Effector CD8-positive, alpha-beta T cell (primary cell): ENCODE measurements at regions not wholly inside any gene's neighbourhood (a gene's known extent, or its start where the extent isn't known, plus 50 kb on each side); places are given as distances from the start of the nearest gene placed in this dataset.

Experiments
- DNase-seq: peaks from one replicate; lab custom pipeline; 2025; lab: John Stamatoyannopoulos, UW

DNA sequence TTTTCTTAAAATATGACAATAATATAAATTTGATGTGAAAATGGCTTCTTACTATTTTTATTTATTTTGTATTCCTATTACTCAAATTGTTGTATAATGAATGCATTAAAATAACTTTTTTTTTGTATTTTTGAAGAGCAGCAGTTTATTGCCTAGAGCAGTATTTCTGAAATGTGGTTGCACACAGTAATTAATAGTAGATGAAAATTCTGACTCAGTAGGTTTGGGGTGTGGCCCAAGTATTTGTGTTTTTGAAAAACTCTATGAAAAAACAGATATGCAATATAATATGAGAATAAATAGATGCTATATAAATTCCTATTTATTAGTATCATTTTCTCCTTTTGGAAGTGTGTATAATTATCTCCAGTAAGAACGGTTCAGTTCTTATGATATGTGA, 2225.3 kb upstream of the C9orf72 start:
- no peak for DNase-seq

DNA sequence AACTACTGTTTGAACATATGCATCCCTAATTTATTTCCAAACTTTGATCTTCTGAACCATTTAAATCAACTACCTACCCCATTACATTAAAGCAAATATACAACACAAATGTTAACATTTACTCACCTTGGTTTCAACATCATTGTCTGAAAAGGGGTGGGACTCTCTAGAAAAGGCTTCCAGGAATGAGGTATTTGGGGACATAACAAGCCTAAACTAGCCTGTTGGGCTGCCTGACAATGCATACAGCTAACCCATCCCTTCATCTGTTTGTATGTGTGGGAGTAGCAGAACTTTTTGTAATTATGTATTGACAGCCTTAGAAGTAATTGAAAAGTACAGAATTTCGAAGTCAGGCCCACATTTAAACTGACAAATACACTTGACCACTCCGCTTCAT, 2225.9 kb upstream of the C9orf72 start:
- DNase-seq = no peak

GRCh38 chr9:29800821-29801220, 2227.5 kb upstream of the C9orf72 start:
- DNase-seq = no peak

GRCh38 chr9:29802454-29802853, 2229.2 kb upstream of the C9orf72 start:
- DNase-seq = no peak

DNA sequence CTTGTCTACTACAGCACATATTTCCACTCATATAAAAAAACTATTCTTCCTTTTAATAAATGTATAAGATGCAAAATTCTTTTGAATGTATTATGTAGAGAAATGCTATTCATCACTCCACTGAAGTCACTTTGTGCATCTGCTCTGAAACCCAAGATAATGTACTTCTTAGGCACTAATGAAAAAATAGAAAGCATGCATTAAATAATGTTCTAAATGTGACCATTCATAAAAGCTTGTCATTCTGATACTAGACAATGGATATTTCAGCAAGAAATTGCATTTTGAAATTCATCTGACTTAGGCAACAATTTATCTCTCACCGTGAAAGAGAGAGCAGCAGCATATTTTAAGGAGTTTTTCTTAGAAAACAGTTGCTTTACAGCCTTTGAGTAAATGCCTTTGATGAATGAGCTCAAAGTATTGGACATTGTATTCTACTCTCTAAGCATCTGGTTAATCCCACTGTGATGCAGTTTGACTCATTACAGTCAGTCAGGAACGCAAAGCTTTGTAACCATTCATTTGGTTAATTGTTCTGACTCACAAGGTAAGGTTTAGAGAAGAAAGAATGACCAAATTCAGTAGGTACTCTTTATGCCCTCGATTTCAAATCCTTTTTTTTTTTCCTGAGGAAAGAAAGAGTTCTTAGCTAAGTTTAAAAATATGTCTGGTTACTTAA, 2233.8 kb upstream of the C9orf72 start:
- no peak for DNase-seq

- DNase-seq = no peak
Observed at GRCh38 chr9:29816954-29817703, 2243.8 kb upstream of the C9orf72 start.

GRCh38 chr9:29822458-29822857, 2249.2 kb upstream of the C9orf72 start:
- DNase-seq = no peak

DNA sequence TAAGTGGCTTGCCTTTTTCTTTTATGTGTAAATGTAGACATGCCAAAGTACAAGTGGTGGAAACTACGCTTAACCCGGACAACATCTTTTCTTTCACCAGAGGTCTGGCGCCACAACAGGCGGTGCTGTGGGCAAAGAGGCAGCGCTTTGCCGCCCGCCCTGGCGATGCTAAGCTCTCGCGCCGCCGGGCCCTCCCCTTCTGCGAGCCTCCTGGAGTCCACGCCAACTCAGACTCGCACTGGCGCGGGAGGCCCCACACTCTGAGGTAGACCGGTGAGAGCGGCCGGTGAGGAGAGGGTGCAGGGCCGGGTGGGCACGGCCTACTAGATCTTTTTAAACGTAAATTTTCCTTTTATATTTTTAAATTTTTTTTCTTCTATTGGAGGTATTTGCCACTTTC, 2253.1 kb upstream of the C9orf72 start:
- no peak for DNase-seq

GRCh38 chr9:29830821-29831220, 2257.5 kb upstream of the C9orf72 start:
- DNase-seq = no peak

- DNase-seq = no peak
Observed at GRCh38 chr9:29838491-29839020, 2265.3 kb upstream of the C9orf72 start.

DNA sequence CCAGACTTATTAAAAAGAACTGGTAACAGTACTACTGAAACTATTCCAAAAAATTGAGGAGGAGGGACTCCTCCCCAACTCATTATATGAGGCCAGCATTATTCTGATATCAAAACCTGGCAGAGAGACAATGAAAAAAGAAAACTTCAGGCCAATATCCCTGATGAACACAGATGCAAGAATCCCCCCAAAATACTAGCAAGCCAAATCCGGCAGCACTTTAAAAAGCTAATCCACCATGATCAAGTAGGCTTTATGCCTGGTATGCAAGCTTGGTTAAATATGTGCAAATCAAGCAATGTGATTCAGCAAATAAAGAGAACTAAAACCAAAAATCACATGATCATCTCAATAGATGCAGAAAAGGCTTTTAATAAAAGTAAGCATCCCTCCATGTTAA, 2271.0 kb upstream of the C9orf72 start:
- no peak for DNase-seq

GRCh38 chr9:29850664-29851063, 2277.4 kb upstream of the C9orf72 start:
- no peak for DNase-seq

GRCh38 chr9:29861803-29862202, 2288.5 kb upstream of the C9orf72 start:
- no peak for DNase-seq

DNA sequence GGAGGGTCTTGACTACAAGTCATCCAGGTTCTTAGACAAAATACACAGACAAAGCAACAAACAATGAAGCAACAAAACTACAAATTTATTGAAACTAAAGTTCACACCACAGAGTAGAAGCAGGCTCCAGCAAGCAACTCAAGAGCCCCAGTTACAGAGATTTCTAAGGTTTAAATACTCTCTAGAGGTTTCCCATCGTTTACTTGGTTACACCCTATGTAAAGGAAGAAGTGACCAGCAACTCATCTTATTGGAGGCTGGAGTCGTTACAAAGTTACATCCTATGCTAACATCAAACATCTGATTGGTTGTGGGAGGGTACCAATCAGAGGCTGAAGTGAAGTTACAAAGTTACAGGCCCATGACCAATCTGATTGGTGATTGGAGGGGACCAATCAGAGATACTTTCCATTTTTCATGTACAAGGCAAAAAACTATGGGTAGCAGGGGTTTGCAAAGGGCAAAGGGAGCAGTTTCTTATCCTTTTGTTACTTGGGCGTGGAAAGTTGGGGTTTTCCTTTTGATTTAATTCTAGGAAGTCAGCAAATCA, 2292.6 kb upstream of the C9orf72 start:
- DNase-seq = no peak

DNA sequence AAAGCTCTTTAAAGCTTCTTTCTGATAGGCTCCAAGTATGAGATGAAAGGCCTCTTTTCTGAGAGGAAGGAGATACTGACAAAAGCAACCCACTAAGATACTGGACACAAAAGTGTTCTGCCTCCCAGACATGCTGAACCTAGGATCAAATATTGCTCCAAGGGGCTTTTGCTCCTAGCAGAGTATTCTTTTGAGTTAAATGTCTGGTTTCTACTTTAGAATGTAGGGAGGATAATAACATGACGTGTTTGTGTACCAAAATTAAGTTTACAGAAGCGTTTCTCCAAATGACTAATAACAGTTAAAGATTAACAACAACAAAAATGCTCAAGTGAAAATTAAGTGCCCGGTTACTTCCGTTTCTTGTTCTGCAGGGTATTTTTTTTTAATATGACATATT, 2293.3 kb upstream of the C9orf72 start:
- DNase-seq = no peak

- DNase-seq = no peak
Observed at GRCh38 chr9:29873579-29873978, 2300.3 kb upstream of the C9orf72 start.

DNA sequence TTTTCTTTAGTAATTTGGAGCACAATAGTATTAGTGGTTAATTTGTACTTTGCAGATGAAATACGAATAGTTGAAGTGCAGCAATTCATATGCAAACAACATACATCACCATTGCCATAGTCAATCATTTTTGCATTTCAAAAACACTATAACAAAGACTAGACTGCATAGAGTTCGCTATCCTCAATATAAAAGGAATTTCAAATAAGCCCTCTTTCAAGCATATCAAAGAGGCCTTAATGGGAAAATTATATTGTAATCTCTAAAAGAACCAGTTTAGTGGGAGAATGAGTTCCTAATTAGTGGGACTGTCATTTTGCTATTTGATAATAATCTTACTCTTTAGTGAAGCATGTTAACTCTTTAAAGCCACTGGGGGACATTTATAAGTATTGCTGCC, 2302.3 kb upstream of the C9orf72 start:
- no peak for DNase-seq

GRCh38 chr9:29882767-29883166, 2309.5 kb upstream of the C9orf72 start:
- DNase-seq = no peak

GRCh38 chr9:29906065-29906464, 2332.8 kb upstream of the C9orf72 start:
- no peak for DNase-seq

GRCh38 chr9:29928072-29928471, 2354.8 kb upstream of the C9orf72 start:
- no peak for DNase-seq

DNA sequence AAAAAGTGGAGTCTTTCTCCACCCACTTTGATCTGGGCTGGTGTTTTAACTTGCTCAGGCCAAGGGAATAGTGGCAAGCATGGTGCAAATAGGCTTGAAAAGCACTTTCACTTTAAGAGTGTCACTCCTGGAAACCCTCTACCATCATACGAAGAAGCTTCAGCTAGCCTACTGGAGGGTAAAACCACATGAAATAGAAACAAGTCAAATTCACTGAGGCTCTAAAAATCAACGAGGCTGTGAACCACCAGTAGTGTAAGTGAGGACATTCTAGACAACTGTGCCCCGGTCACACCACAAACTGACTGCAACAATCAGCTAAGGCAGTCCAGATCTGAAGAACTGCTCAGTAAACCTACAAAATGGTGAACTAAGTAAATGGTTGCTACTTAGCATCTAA, 2366.3 kb upstream of the C9orf72 start:
- DNase-seq = no peak

- DNase-seq = no peak
Observed at GRCh38 chr9:29945012-29945411, 2371.7 kb upstream of the C9orf72 start.

DNA sequence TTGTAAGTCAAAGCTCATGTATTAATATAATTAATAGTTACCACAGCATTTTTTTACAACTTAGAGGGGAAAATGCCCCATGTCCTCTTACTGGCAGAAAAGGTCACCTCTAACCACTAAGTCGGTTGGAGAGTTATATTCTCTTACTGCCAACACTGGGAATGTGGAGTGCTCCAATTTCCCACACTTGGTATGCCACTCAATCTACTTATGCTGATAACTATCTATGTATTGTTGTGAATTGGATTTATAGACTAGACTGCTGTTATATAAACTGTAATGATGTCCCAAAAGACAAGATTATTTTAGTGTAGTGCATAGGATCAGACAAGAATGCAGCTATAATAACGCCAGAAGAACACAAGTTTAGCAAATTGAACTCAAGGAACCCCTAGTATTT, 2385.2 kb upstream of the C9orf72 start:
- DNase-seq = no peak
